Muscle of leg (tissue), 3 donors: ENCODE measurements at regions not wholly inside any gene's neighbourhood (a gene's known extent, or its start where the extent isn't known, plus 50 kb on each side); places are given as distances from the start of the nearest gene placed in this dataset.
"Not testable (repeated sequence)": the region's sequence is repeated elsewhere in the genome, so short reads cannot be mapped to it uniquely, and the experiment has no call there.

Experiments
- DNase-seq: peaks from one replicate; pipeline ENCODE4 v3.0.0; 2013
- H3K27ac ChIP-seq: one replicate; pipeline ENCODE4 v1.5.1; 2013; ENCODE audit warnings: mild to moderate bottlenecking, low read length, control low read depth
- H3K27me3 ChIP-seq: one replicate; pipeline ENCODE4 v1.6.1; 2013; ENCODE audit warnings: low read length; ENCODE audit not compliant: control insufficient read depth, insufficient read depth
- H3K36me3 ChIP-seq: one replicate; pipeline ENCODE4 v1.6.1; 2013; ENCODE audit warnings: low read length; ENCODE audit not compliant: control insufficient read depth, insufficient read depth
- H3K4me1 ChIP-seq: one replicate; pipeline ENCODE4 v1.6.1; 2013; ENCODE audit warnings: low read length; ENCODE audit not compliant: control insufficient read depth, insufficient read depth
- H3K4me3 ChIP-seq: one replicate; pipeline ENCODE4 v1.5.1; 2013; ENCODE audit warnings: low read length, control low read depth
- H3K9me3 ChIP-seq: replicated peaks from 2 replicates; pipeline ENCODE4 v1.6.1; 2013; ENCODE audit warnings: low read depth, low read length; ENCODE audit not compliant: control insufficient read depth
- WGBS: methylation state at CpG from one replicate; pipeline ENCODE4 v1.1.5; 2013; ENCODE audit warnings: missing lambda C conversion rate; ENCODE audit not compliant: insufficient coverage; 5-methylcytosine and 5-hydroxymethylcytosine counted together

DNA sequence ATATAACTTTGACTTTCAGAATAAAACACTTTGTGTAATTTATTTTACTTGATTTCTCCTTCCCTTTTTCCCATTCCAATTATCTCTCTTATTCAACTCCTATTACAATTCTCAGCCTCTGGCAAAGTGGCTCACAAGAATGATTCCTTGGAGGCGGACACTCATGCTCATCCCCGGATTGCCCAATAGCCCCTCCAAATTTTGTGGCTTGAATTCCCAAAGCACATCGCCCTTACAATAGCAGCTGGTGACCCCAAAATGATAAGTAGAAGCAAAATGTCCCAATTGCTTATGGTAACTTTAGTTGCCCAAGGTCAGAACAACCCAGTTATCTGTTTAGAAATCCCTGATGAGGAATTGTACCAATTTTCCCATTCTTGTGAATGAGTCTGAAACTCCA lies 1523.5 kb upstream of the PRR20A start:
- H3K4me1 ChIP-seq = no peaks in the 10 kb centered on the region
- no peak for DNase-seq
- H3K36me3 ChIP-seq = no peaks in the 10 kb centered on the region
- H3K9me3 ChIP-seq = no peaks in the 10 kb centered on the region
- WGBS = 96% methylated on average over 3 of the region's 3 CpGs
- H3K4me3 ChIP-seq = no peak overlapping the region
- H3K27ac ChIP-seq = no peak overlapping the region
- no peaks in the 10 kb centered on the region for H3K27me3 ChIP-seq

DNA sequence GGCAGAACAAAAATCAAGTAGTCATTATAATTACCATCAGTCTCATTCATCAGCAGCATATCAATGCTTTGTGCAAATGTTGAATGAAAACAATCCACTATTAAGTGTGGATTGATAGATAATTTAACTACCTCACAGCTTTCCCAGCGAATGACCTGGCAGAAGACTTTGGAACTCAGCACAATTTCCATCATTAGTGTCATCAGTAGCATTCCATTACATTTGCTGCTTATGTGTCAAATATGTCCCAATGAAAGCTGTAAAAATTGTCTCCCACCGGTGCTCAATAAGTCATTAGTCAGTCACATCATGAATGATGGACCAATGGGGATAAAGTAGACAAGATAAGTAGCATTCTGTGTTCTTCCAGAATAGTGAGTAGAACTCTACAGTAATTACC lies 1513.5 kb upstream of the PRR20A start:
- no peak for DNase-seq
- H3K27ac ChIP-seq = no peak overlapping the region
- WGBS = 75% methylated on average over 1 of the region's 2 CpGs
- H3K4me1 ChIP-seq = no peaks in the 10 kb centered on the region
- peaks cover 3% of the 10 kb centered on the region for H3K9me3 ChIP-seq
- H3K4me3 ChIP-seq = no peak overlapping the region
- H3K36me3 ChIP-seq = no peaks in the 10 kb centered on the region
- H3K27me3 ChIP-seq = no peaks in the 10 kb centered on the region

DNA sequence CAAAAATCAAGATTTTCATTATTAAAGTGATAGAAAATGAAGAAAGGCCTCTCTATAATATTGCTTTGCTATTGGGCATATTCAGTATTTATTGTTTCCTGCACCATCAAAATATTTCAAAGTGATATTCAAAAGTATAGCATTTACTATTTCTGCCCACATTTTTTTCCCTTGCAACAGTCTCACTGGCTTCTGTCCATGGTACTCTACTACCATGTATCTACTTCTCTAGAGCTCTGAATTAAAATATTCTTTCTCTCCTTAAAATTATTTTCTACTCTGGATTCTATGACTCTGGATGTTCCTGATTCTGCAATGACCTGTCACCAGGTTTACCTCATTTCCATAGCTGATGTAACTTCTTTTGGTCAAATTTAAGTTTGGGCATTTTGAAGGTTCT lies 1508.3 kb upstream of the PRR20A start:
- no peak for DNase-seq
- no peaks in the 10 kb centered on the region for H3K4me1 ChIP-seq
- no peak overlapping the region for H3K27ac ChIP-seq
- peaks cover 12% of the 10 kb centered on the region for H3K9me3 ChIP-seq
- no peaks in the 10 kb centered on the region for H3K36me3 ChIP-seq
- no peak overlapping the region for H3K4me3 ChIP-seq
- H3K27me3 ChIP-seq = no peaks in the 10 kb centered on the region

DNA sequence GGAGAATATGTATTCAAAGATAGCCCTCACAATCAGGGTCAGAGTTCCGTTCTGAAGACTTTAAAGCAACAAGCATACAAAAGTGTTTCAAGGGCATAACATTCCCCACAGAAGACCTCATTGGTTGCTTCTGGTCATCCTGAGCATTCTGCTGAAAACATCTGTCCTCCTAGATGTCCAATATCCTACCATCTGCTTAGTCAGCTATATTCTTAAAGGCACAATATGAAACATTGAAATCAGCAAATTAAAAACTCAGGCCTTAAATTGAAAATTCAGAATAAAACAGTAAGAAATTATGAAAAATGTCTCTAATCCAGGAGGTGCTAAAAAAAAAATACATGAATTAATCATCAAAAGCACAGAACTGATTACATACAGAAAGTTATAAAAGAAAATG lies 1491.2 kb upstream of the PRR20A start:
- Histone ChIP-seq H3K27me3 (no peaks in the 10 kb centered on the region), H3K36me3 (no peaks in the 10 kb centered on the region), H3K4me3 (no peak overlapping the region), H3K9me3 (no peaks in the 10 kb centered on the region), H3K4me1 (no peaks in the 10 kb centered on the region), H3K27ac (no peak overlapping the region)
- WGBS = 89% methylated on average over 1 of the region's 1 CpG
- DNase-seq = no peak

DNA sequence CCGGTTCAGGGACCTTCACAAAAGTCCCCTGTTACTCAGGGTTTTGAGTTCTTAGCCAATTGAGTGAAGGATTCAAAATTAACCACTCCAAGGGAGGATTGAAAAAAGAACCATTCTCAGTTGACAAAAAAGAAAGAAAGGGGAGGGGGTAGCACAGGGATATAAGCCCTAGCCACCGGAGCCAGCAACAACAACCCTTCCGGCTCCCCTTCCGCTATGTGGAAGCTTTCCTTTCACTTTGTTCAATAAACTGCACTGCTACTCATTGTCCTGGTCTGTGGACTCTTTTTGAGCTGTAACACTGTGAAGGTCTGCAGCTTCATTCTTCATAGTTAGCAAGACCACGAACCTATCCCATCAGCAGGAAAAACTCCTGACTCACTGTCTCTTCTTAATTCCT lies 1488.1 kb upstream of the PRR20A start:
- 83% methylated on average over 2 of the region's 5 CpGs for WGBS
- H3K4me1 ChIP-seq = no peaks in the 10 kb centered on the region

DNA sequence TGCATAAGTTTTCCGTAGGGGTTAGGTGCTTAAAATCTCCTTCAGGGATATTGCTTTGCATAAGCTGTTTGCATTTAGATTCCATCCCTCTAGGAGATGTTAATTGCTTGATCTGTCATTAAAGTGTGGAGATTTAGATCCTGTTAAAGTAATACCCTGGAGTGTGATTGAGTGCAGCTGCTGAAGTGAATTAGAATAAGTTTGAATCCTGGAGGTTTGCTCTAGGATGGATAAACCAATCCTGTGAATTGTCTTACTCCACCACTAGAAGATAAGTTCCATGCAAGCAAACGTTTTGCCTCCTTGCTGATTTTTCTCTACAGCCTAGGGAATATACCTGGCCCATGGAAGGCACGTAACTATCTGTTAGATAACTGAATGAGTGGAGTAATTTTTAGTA lies 1487.2 kb upstream of the PRR20A start:
- no peak for DNase-seq
- no peaks in the 10 kb centered on the region for H3K9me3 ChIP-seq
- H3K4me1 ChIP-seq = no peaks in the 10 kb centered on the region
- WGBS = no CpG with 5 or more reads among the region's 3 CpGs
- H3K36me3 ChIP-seq = no peaks in the 10 kb centered on the region
- no peaks in the 10 kb centered on the region for H3K27me3 ChIP-seq
- H3K27ac ChIP-seq = no peak overlapping the region
- H3K4me3 ChIP-seq = no peak overlapping the region

More for the DNA sequence above, 1488.1 kb upstream of the PRR20A start:
- Histone ChIP-seq H3K27ac (no peak overlapping the region), H3K36me3 (no peaks in the 10 kb centered on the region), H3K9me3 (no peaks in the 10 kb centered on the region), H3K27me3 (no peaks in the 10 kb centered on the region), H3K4me3 (no peak overlapping the region)
- no peak for DNase-seq

DNA sequence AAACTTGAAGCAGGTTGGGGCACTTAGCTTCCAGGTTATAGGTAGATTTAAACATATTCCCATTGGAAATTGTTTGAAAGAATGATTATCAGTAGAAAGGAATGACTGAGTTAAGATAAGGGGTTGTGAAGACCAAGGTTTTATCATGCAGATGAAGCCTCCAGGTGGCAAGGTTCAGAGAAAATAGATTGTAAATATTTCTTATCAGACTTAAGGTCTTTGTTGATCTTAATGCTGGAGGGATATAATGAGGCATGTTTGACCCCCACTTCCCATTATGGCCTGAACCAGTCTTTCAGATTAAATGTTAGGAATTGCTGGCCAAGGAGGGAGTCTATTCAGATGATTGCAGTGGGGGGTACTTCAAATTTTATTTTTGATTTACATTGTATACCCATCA lies 1486.5 kb upstream of the PRR20A start:
- DNase-seq = no peak
- H3K36me3 ChIP-seq = no peaks in the 10 kb centered on the region

DNA sequence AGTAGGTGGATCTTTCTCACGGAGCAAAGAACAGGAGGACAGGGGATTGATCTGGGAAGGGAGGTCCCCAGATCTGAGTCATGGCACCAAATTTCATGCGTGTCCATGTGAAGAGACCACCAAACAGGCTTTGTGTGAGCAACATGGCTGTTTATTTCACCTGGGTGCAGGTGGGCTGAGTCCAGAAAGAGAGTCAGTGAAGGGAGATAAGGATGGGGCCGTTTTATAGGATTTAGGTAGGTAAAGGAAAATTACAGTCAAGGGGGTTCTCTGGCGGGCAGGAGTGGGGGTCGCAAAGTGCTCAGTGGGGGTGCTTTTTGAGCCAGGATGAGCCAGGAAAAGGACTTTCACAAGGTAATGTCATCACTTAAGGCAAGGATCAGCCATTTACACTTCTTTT lies 1480.5 kb upstream of the PRR20A start:
- H3K27ac ChIP-seq, H3K9me3 ChIP-seq, H3K4me1 ChIP-seq, DNase-seq, H3K36me3 ChIP-seq, H3K27me3 ChIP-seq, H3K4me3 ChIP-seq: not testable (repeated sequence)
- WGBS = 78% methylated on average over 2 of the region's 5 CpGs

More for the DNA sequence above, 1486.5 kb upstream of the PRR20A start:
- H3K9me3 ChIP-seq = no peaks in the 10 kb centered on the region
- H3K27ac ChIP-seq = no peak overlapping the region
- H3K4me1 ChIP-seq = no peaks in the 10 kb centered on the region
- no peak overlapping the region for H3K4me3 ChIP-seq
- H3K27me3 ChIP-seq = no peaks in the 10 kb centered on the region

DNA sequence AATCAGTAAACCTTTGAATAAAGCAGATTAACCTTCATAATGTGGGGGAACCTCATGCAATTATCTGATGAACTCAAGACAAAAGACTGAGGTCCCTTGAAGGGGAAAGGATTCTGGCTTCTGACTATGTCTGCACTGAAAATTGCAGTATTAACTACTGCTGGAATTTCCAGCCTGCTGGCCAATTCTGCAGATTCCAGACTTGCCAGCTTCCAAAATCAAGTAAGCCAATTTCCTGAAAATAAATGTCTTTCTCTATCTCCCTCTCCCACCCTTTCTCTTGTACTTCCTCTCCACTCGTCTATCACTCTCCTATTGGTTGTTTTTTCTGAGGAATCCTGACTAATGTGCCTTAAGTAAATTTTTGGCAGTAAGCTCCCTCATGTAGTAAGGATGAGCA lies 1479.9 kb upstream of the PRR20A start:
- Histone ChIP-seq H3K36me3 (no peaks in the 10 kb centered on the region), H3K27me3 (no peaks in the 10 kb centered on the region), H3K27ac (no peak overlapping the region), H3K4me3 (no peak overlapping the region), H3K4me1 (no peaks in the 10 kb centered on the region), H3K9me3 (no peaks in the 10 kb centered on the region)
- DNase-seq = peak; percentile 58
- no CpG with 5 or more reads among the region's 1 CpG for WGBS

DNA sequence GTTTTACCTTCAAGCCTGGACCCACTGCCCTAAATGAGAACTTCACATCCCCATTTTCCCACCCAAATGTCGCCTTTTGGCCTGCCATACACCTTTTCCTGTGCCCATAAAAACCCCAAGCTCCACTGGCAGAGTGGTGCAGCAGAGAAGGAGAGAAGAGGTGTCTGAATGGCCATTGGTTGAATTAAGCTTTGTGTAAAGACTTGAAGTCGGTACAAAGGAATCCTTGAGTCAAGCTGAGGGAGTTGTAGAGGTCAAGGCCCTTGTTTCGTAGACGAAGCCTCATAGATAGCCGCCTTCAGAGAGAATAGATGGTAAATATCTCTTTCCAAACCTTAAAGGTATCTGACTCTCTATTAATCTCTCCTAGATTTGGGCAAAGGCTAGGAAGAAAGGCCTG lies 1479.2 kb upstream of the PRR20A start:
- no CpG with 5 or more reads among the region's 5 CpGs for WGBS
- no peaks in the 10 kb centered on the region for H3K27me3 ChIP-seq
- no peak overlapping the region for H3K27ac ChIP-seq
- no peak overlapping the region for H3K4me3 ChIP-seq
- H3K9me3 ChIP-seq = no peaks in the 10 kb centered on the region
- H3K36me3 ChIP-seq = no peaks in the 10 kb centered on the region
- DNase-seq = no peak
- H3K4me1 ChIP-seq = no peaks in the 10 kb centered on the region

DNA sequence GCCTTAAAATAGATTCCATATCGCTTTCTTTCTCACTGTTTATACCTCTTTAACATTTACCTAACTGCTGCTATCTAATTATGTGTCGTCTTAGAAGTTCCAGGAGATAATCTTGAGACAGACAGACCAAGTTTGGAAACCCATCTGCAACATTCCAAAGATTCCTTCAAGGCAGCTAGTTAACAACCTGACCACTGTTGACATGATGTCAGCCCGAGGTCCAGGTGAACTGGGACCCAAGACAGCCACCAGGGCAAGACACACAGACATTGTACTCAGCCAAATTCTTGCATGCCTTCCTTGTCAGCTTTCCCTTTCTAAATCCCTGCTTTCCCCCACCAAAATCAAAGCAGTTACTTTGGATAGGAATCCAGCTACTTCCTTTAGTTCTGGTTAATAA lies 1476.5 kb upstream of the PRR20A start:
- H3K9me3 ChIP-seq = no peaks in the 10 kb centered on the region
- no peak overlapping the region for H3K27ac ChIP-seq
- H3K36me3 ChIP-seq = no peaks in the 10 kb centered on the region
- no peak for DNase-seq
- H3K27me3 ChIP-seq = no peaks in the 10 kb centered on the region
- WGBS = 73% methylated on average over 3 of the region's 3 CpGs
- no peak overlapping the region for H3K4me3 ChIP-seq
- no peaks in the 10 kb centered on the region for H3K4me1 ChIP-seq
